Right lobe of liver (tissue), 4 donors: ENCODE measurements at regions not wholly inside any gene's neighbourhood (a gene's known extent, or its start where the extent isn't known, plus 50 kb on each side); places are given as distances from the start of the nearest gene placed in this dataset.

Experiments
- POLR2A ChIP-seq: fragments of 450-650 bp; IDR thresholded peaks from one replicate; pipeline ENCODE4 v1.6.1; 2017; ENCODE audit warnings: antibody characterized with exemption, mild to moderate bottlenecking
- TF ChIP-seq, protein P1 (sequence below), 4 donors: fragments of 200-600 bp in 3 of 4; fragments of 450-650 bp in 1 of 4; IDR thresholded peaks; one replicate each; pipeline versions ENCODE4 v1.5.1 to v1.8.0; 2016 to 2022; ENCODE audit warnings: antibody characterized with exemption in 4 of 4, mild to moderate bottlenecking in 2 of 4
- donor health status: DM: no; HTN: no; CAD: no.
- donor health status: DM: no; HTN: no; CAD: no.
- donor health status: DM: no; HTN: yes; CAD: no.

DNA sequence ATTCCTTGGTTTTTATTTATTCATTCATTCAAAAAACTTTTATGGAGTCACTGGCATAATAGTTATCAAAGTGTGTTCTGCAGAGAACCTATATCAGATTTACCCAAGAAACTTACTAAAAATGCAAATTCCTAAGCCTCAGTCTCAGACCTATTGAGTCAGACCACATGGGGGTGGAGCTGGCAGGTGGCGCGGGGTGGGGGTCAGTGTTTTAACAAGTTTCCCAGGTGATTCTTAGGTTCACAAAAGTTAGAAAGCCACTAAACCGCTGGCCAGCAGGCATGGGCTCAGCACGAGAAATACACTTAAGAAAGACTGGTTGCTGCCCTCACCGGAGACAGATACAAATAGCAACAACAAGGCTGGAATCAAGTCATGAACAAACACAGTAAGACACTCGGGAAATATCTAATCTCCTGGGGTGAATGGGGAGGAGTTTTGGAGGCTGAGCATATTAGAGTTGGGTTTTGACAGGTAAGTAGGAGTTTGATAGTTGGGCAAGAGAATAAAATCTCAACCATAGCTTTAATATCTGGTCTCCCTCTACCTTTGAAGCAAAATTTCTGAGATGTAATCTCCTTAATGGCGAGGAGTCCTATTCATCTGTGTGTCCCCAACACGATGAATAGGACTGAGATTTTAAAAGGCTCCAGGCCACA lies 167.5 kb upstream of the NECTIN1 start:
- TF ChIP-seq, protein P1, sequence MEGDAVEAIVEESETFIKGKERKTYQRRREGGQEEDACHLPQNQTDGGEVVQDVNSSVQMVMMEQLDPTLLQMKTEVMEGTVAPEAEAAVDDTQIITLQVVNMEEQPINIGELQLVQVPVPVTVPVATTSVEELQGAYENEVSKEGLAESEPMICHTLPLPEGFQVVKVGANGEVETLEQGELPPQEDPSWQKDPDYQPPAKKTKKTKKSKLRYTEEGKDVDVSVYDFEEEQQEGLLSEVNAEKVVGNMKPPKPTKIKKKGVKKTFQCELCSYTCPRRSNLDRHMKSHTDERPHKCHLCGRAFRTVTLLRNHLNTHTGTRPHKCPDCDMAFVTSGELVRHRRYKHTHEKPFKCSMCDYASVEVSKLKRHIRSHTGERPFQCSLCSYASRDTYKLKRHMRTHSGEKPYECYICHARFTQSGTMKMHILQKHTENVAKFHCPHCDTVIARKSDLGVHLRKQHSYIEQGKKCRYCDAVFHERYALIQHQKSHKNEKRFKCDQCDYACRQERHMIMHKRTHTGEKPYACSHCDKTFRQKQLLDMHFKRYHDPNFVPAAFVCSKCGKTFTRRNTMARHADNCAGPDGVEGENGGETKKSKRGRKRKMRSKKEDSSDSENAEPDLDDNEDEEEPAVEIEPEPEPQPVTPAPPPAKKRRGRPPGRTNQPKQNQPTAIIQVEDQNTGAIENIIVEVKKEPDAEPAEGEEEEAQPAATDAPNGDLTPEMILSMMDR (IDR thresholded peaks at IDR 0.05) = no peak
- TF ChIP-seq POLR2A = no peak
